Caco-2 (cell line): ENCODE measurements at regions not wholly inside any gene's neighbourhood (a gene's known extent, or its start where the extent isn't known, plus 50 kb on each side); places are given as distances from the start of the nearest gene placed in this dataset.
A peak's percentile ranks its signal among the peaks of the same experiment; 100 is the strongest.

ENCODE experiments used
- BruUV-seq: library from RNA; stranded (reverse); fragments of 400-500 nt; replicated peaks from 2 replicates; lab custom pipeline; 2021; lab: Mats Ljungman, UMichigan
- CTCF ChIA-PET: fragments of 300-600 bp; sonication (Branson Sonifier 250); formaldehyde crosslinking; loops from one replicate; lab custom pipeline; 2022; ENCODE audit warnings: antibody characterized with exemption; lab: Charles Lee
- POLR2A ChIA-PET: fragments of 300-600 bp; sonication (Branson Sonifier 250); formaldehyde crosslinking; loops from one replicate; lab custom pipeline; 2022; ENCODE audit warnings: antibody characterized with exemption; lab: Charles Lee
- DNase-seq, 2 experiments: peaks; one replicate each; pipeline versions ENCODE4 v3.0.0 to v3.0.0-alpha.2; 2020 to 2022
- H3K27me3 ChIP-seq: replicated peaks from 2 replicates; pipeline ENCODE4 v1.6.0; 2011; ENCODE audit warnings: low read length; ENCODE audit not compliant: control insufficient read depth, insufficient read depth
- H3K36me3 ChIP-seq: 2 replicates; pipeline ENCODE4 v1.5.1; 2011; ENCODE audit warnings: low read length; ENCODE audit not compliant: control insufficient read depth, insufficient read depth
- H3K4me1 ChIP-seq: fragments of 250-450 bp; sonication (Bioruptor Pico); 2 replicates; pipeline ENCODE4 v1.5.1; 2020; ENCODE audit warnings: mild to moderate bottlenecking
- H3K4me3 ChIP-seq: 2 replicates; pipeline ENCODE4 v1.5.1; 2011; ENCODE audit warnings: low read depth, mild to moderate bottlenecking, control low read depth, low read length
- H3K9me3 ChIP-seq: fragments of 250-450 bp; sonication (Bioruptor Pico); 2 replicates; pipeline ENCODE4 v1.5.1; 2020; ENCODE audit warnings: mild to moderate bottlenecking, moderate library complexity
- H3K27ac Mint-ChIP-seq: one replicate; pipeline ENCODE4 v1.8.0; 2022; ENCODE audit warnings: mixed read lengths; ENCODE audit not compliant: unreplicated experiment
- H3K27me3 Mint-ChIP-seq: one replicate; pipeline ENCODE4 v1.8.0; 2022; ENCODE audit warnings: mixed read lengths; ENCODE audit not compliant: insufficient read depth, unreplicated experiment
- H3K36me3 Mint-ChIP-seq: one replicate; pipeline ENCODE4 v1.8.0; 2022; ENCODE audit warnings: mild to moderate bottlenecking, mixed read lengths; ENCODE audit not compliant: insufficient read depth, unreplicated experiment
- H3K4me1 Mint-ChIP-seq: one replicate; pipeline ENCODE4 v1.8.0; 2022; ENCODE audit warnings: low read depth, mixed read lengths; ENCODE audit not compliant: unreplicated experiment
- H3K4me3 Mint-ChIP-seq: one replicate; pipeline ENCODE4 v1.8.0; 2022; ENCODE audit warnings: mild to moderate bottlenecking, moderate library complexity, mixed read lengths; ENCODE audit not compliant: unreplicated experiment
- H3K9me3 Mint-ChIP-seq: one replicate; pipeline ENCODE4 v1.8.0; 2022; ENCODE audit warnings: mixed read lengths; ENCODE audit not compliant: unreplicated experiment
- intact Hi-C: fragments of 100-400 bp; cut with micrococcal nuclease; formaldehyde crosslinking; loops from one replicate; pipeline ENCODE4 v1.10.0; 2022; ENCODE audit not compliant: unreplicated experiment
- TF ChIP-seq, protein P1 (sequence below), 2 experiments: fragments of 200-600 bp in 1 of 2; IDR thresholded peaks; 1 replicate in 1 of 2; 2 replicates in 1 of 2; pipeline versions ENCODE4 v1.5.1 to v1.8.0; 2011 to 2022; ENCODE audit warnings: antibody characterized with exemption in 1 of 2, control low read depth in 1 of 2, inconsistent platforms in 1 of 2, low read depth in 1 of 2, low read length in 1 of 2, mild to moderate bottlenecking in 1 of 2, moderate library complexity in 1 of 2; ENCODE audit not compliant: insufficient read depth in 1 of 2, severe bottlenecking in 1 of 2, unreplicated experiment in 1 of 2

DNA sequence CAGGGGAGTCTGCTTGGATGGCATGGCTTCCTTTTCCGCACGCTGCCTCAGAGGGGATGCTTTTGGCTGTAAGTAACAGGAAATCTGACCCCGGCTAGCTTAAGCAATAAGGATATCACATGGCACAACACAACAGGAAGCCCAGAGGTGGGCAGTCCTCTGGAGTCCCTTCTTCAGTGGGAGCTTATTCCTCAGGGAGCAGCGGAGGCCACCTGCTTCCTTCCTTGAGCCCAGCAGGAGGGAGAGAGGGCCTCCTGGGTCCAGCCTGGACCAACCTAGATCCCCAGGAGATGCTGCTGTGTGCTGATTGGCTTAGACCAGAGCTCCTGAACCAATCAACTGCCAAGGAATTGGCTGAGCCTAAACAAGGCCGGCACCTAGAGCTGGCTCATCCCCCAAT lies 66.3 kb downstream of the C9orf50 start:
- no TSS peak for BruUV-seq
- Mint-ChIP-seq H3K27me3 (no peaks in the 10 kb centered on the region), H3K27ac (no peak overlapping the region), H3K9me3 (no peaks in the 10 kb centered on the region), H3K4me1 (peaks cover 24% of the 10 kb centered on the region), H3K4me3 (no peak overlapping the region), H3K36me3 (peaks cover 17% of the 10 kb centered on the region)
- H3K4me1 ChIP-seq: peaks cover 42% of the 10 kb centered on the region
- TF ChIP-seq, protein P1, sequence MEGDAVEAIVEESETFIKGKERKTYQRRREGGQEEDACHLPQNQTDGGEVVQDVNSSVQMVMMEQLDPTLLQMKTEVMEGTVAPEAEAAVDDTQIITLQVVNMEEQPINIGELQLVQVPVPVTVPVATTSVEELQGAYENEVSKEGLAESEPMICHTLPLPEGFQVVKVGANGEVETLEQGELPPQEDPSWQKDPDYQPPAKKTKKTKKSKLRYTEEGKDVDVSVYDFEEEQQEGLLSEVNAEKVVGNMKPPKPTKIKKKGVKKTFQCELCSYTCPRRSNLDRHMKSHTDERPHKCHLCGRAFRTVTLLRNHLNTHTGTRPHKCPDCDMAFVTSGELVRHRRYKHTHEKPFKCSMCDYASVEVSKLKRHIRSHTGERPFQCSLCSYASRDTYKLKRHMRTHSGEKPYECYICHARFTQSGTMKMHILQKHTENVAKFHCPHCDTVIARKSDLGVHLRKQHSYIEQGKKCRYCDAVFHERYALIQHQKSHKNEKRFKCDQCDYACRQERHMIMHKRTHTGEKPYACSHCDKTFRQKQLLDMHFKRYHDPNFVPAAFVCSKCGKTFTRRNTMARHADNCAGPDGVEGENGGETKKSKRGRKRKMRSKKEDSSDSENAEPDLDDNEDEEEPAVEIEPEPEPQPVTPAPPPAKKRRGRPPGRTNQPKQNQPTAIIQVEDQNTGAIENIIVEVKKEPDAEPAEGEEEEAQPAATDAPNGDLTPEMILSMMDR (IDR thresholded peaks at IDR 0.05; ENCODE audit: insufficient read depth in 1 of 2, low read depth in 1 of 2, low read length in 1 of 2, severe bottlenecking in 1 of 2, unreplicated experiment in 1 of 2): no peak
- peak in 1 of 2 experiments; percentile 49 for DNase-seq
- ChIA-PET POLR2A (no interaction called here), CTCF (no interaction called here)
- H3K27me3 ChIP-seq: no peaks in the 10 kb centered on the region
- H3K4me3 ChIP-seq: no peak overlapping the region
- H3K36me3 ChIP-seq: no peaks in the 10 kb centered on the region
- no peaks in the 10 kb centered on the region for H3K9me3 ChIP-seq
- intact Hi-C loops: loop anchor here (5.0 kb wide), 1 partner anchor 43 kb away; no protein-coding TSS in a partner anchor

GRCh38 chr9:129553277-129553676 lies 67.6 kb downstream of the C9orf50 start:
- BruUV-seq: no TSS peak
- H3K4me1 Mint-ChIP-seq: peaks cover 14% of the 10 kb centered on the region
- H3K4me3 Mint-ChIP-seq: no peak overlapping the region
- H3K27me3 ChIP-seq: no peaks in the 10 kb centered on the region
- H3K36me3 ChIP-seq: no peaks in the 10 kb centered on the region
- no peak overlapping the region for H3K27ac Mint-ChIP-seq
- DNase-seq: no peak
- TF ChIP-seq, protein P1 (IDR thresholded peaks at IDR 0.05; ENCODE audit: insufficient read depth in 1 of 2, low read depth in 1 of 2, low read length in 1 of 2, severe bottlenecking in 1 of 2, unreplicated experiment in 1 of 2): no peak
- H3K36me3 Mint-ChIP-seq: peaks cover 12% of the 10 kb centered on the region
- no peaks in the 10 kb centered on the region for H3K9me3 ChIP-seq
- H3K27me3 Mint-ChIP-seq: no peaks in the 10 kb centered on the region
- H3K4me1 ChIP-seq: peaks cover 33% of the 10 kb centered on the region
- ChIA-PET POLR2A (interaction anchor here (0.6 kb wide), 1 partner anchor 1112 kb away, joined by 6 read pairs; no protein-coding TSS in a partner anchor), CTCF (no interaction called here)
- intact Hi-C loops: no loop called here
- no peaks in the 10 kb centered on the region for H3K9me3 Mint-ChIP-seq
- no peak overlapping the region for H3K4me3 ChIP-seq

DNA sequence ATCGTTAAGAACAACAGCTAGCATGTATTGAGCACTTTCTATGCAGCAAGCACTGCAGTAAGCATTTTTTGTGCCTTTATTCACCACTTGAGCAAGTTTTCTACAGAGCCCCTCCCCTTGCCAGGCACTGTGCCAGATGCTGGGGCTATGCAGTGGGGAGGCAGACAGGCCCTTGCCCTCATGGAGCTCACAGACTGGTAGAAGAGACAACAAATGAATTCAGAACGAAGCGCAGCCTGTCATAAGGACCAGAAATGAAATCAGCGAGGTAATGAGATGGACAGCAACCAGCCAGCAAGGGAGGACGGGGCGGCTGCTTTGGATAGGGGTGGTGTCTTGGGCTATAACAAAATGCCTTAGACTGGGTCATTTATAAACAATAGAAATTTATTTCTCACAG lies 68.8 kb downstream of the C9orf50 start:
- POLR2A ChIA-PET: no interaction called here
- TF ChIP-seq, protein P1 (IDR thresholded peaks at IDR 0.05; ENCODE audit: insufficient read depth in 1 of 2, low read depth in 1 of 2, low read length in 1 of 2, severe bottlenecking in 1 of 2, unreplicated experiment in 1 of 2): no peak
- Mint-ChIP-seq H3K27ac (no peak overlapping the region), H3K27me3 (no peaks in the 10 kb centered on the region), H3K4me3 (no peak overlapping the region), H3K4me1 (peaks cover 7% of the 10 kb centered on the region), H3K9me3 (no peaks in the 10 kb centered on the region), H3K36me3 (peaks cover 6% of the 10 kb centered on the region)
- BruUV-seq: no TSS peak
- no peak for DNase-seq
- no peak overlapping the region for H3K4me3 ChIP-seq
- no peaks in the 10 kb centered on the region for H3K9me3 ChIP-seq
- CTCF ChIA-PET: no interaction called here
- intact Hi-C loops: no loop called here
- peaks cover 21% of the 10 kb centered on the region for H3K4me1 ChIP-seq
- no peaks in the 10 kb centered on the region for H3K27me3 ChIP-seq
- no peaks in the 10 kb centered on the region for H3K36me3 ChIP-seq
